Trophoblast cell (in vitro differentiated cells and primary cell): ENCODE measurements at regions not wholly inside any gene's neighbourhood (a gene's known extent, or its start where the extent isn't known, plus 50 kb on each side); places are given as distances from the start of the nearest gene placed in this dataset.

Experiments
- DNase-seq, 2 donors: peaks; one replicate each; pipeline ENCODE4 v3.0.0-alpha.2; 2016
- H2AFZ ChIP-seq: 2 replicates; pipeline ENCODE4 v1.6.1; 2013; ENCODE audit warnings: low read length, moderate library complexity, mild to moderate bottlenecking; ENCODE audit not compliant: insufficient read depth, poor library complexity
- H2AK5ac ChIP-seq: 2 replicates; pipeline ENCODE4 v1.6.1; 2013; ENCODE audit warnings: mild to moderate bottlenecking, low read length
- H2BK120ac ChIP-seq: 2 replicates; pipeline ENCODE4 v1.6.1; 2013; ENCODE audit warnings: low read length, mild to moderate bottlenecking, moderate library complexity; ENCODE audit not compliant: insufficient read depth, poor library complexity
- H2BK12ac ChIP-seq: 2 replicates; pipeline ENCODE4 v1.6.1; 2013; ENCODE audit warnings: mild to moderate bottlenecking, low read length, moderate library complexity
- H2BK5ac ChIP-seq: 2 replicates; pipeline ENCODE4 v1.6.1; 2013; ENCODE audit warnings: low read length, low read depth, moderate library complexity, mild to moderate bottlenecking; ENCODE audit not compliant: poor library complexity
- H3K14ac ChIP-seq: 2 replicates; pipeline ENCODE4 v1.6.1; 2013; ENCODE audit warnings: mild to moderate bottlenecking, low read length
- H3K18ac ChIP-seq: 2 replicates; pipeline ENCODE4 v1.6.1; 2013; ENCODE audit warnings: mild to moderate bottlenecking, low read length
- H3K23ac ChIP-seq: 2 replicates; pipeline ENCODE4 v1.6.1; 2013; ENCODE audit warnings: low read length
- H3K27ac ChIP-seq: 2 replicates; pipeline ENCODE4 v1.5.1; 2013; ENCODE audit warnings: low read depth, mild to moderate bottlenecking, inconsistent platforms, low read length, moderate library complexity
- H3K27me3 ChIP-seq: 2 replicates; pipeline ENCODE4 v1.6.1; 2013; ENCODE audit warnings: inconsistent platforms, mild to moderate bottlenecking, low read length, moderate library complexity; ENCODE audit not compliant: insufficient read depth
- H3K36me3 ChIP-seq, 2 experiments: 1 replicate in 1 of 2; 2 replicates in 1 of 2; pipeline ENCODE4 v1.6.1; 2013; ENCODE audit warnings: low read length in 2 of 2, mild to moderate bottlenecking in 2 of 2, moderate library complexity in 1 of 2; ENCODE audit not compliant: insufficient read depth in 2 of 2, control insufficient read depth in 1 of 2
- H3K4ac ChIP-seq: 2 replicates; pipeline ENCODE4 v1.6.1; 2013; ENCODE audit warnings: low read depth, mild to moderate bottlenecking, low read length, moderate library complexity
- H3K4me1 ChIP-seq, 2 experiments: 1 replicate in 1 of 2; 2 replicates in 1 of 2; pipeline ENCODE4 v1.6.1; 2013; ENCODE audit warnings: low read length in 2 of 2, mild to moderate bottlenecking in 2 of 2, moderate library complexity in 1 of 2; ENCODE audit not compliant: insufficient read depth in 2 of 2, control insufficient read depth in 1 of 2
- H3K4me2 ChIP-seq: 2 replicates; pipeline ENCODE4 v1.6.1; 2013; ENCODE audit warnings: inconsistent platforms, mild to moderate bottlenecking, low read length, moderate library complexity
- H3K4me3 ChIP-seq: 2 replicates; pipeline ENCODE4 v1.5.1; 2013; ENCODE audit warnings: mild to moderate bottlenecking, low read depth, low read length, inconsistent platforms
- H3K79me1 ChIP-seq: one replicate; pipeline ENCODE4 v1.6.1; 2013; ENCODE audit warnings: low read length
- H3K79me2 ChIP-seq: 2 replicates; pipeline ENCODE4 v1.6.1; 2013; ENCODE audit warnings: low read length, mild to moderate bottlenecking; ENCODE audit not compliant: control insufficient read depth, insufficient read depth, poor library complexity
- H3K9ac ChIP-seq: 2 replicates; pipeline ENCODE4 v1.6.1; 2013; ENCODE audit warnings: mild to moderate bottlenecking, low read length
- H3K9me3 ChIP-seq: 2 replicates; pipeline ENCODE4 v1.6.1; 2013; ENCODE audit warnings: low read depth, mild to moderate bottlenecking, control low read depth, inconsistent platforms, low read length; ENCODE audit not compliant: insufficient read depth
- H4K12ac ChIP-seq: 2 replicates; pipeline ENCODE4 v1.6.1; 2013; ENCODE audit warnings: low read depth, mild to moderate bottlenecking, low read length, moderate library complexity
- H4K8ac ChIP-seq: 2 replicates; pipeline ENCODE4 v1.6.1; 2013; ENCODE audit warnings: low read depth, mild to moderate bottlenecking, low read length, moderate library complexity
- H4K91ac ChIP-seq: one replicate; pipeline ENCODE4 v1.6.1; 2013; ENCODE audit warnings: low read depth, mild to moderate bottlenecking, low read length, moderate library complexity
- WGBS: extraction: QIAGEN DNeasy Blood & Tissue Kit; methylation state at CpG from one replicate; pipeline ENCODE4 v1.1.7; 2013; ENCODE audit warnings: missing lambda C conversion rate; ENCODE audit not compliant: insufficient read length, insufficient coverage; ENCODE audit errors: extremely low coverage; 5-methylcytosine and 5-hydroxymethylcytosine counted together

- no peaks in the 10 kb centered on the region for H3K79me2 ChIP-seq
- H2BK120ac ChIP-seq: no peak overlapping the region
- peaks cover 3% of the 10 kb centered on the region for H3K9me3 ChIP-seq
- H2AK5ac ChIP-seq: no peak overlapping the region
- H4K12ac ChIP-seq: no peak overlapping the region
- H4K8ac ChIP-seq: no peak overlapping the region
- no peak overlapping the region for H2BK5ac ChIP-seq
- H2BK12ac ChIP-seq: no peak overlapping the region
- no peak overlapping the region for H3K4me3 ChIP-seq
- no peak overlapping the region for H3K9ac ChIP-seq
- no peak overlapping the region for H3K27ac ChIP-seq
- no peak for DNase-seq
- peaks cover 2% of the 10 kb centered on the region for H3K79me1 ChIP-seq
- H3K36me3 ChIP-seq: no peaks in the 10 kb centered on the region
- WGBS: no CpG with 5 or more reads among the region's 5 CpGs
- no peak overlapping the region for H3K23ac ChIP-seq
- H3K27me3 ChIP-seq: no peaks in the 10 kb centered on the region
- no peak overlapping the region for H4K91ac ChIP-seq
- no peak overlapping the region for H3K18ac ChIP-seq
- peaks cover 9 to 12% of the 10 kb centered on the region in 2 experiments for H3K4me1 ChIP-seq
- H3K4ac ChIP-seq: no peak overlapping the region
- no peak overlapping the region for H3K4me2 ChIP-seq
- no peak overlapping the region for H2AFZ ChIP-seq
- H3K14ac ChIP-seq: no peak overlapping the region
Measured at GRCh38 chr6:14212632-14213031, 95.1 kb downstream of the CD83 start.

GRCh38 chr6:14216946-14217684 is 99.5 kb downstream of the CD83 start:
- Histone ChIP-seq H2BK12ac (no peak overlapping the region), H2BK5ac (no peak overlapping the region), H3K36me3 (no peaks in the 10 kb centered on the region), H3K23ac (no peak overlapping the region), H3K4me1 (peaks cover under 1 to 1% of the 10 kb centered on the region in 2 experiments), H3K9ac (no peak overlapping the region), H3K9me3 (peaks cover 3% of the 10 kb centered on the region), H4K8ac (no peak overlapping the region), H3K79me1 (no peaks in the 10 kb centered on the region), H4K91ac (no peak overlapping the region), H3K27me3 (no peaks in the 10 kb centered on the region), H2BK120ac (no peak overlapping the region), H4K12ac (no peak overlapping the region), H3K18ac (no peak overlapping the region), H2AK5ac (no peak overlapping the region), H3K14ac (no peak overlapping the region), H3K4ac (no peak overlapping the region), H2AFZ (no peak overlapping the region), H3K79me2 (no peaks in the 10 kb centered on the region), H3K27ac (no peak overlapping the region), H3K4me3 (no peak overlapping the region), H3K4me2 (no peak overlapping the region)
- no peak for DNase-seq
- WGBS: no CpG with 5 or more reads among the region's 13 CpGs

GRCh38 chr6:14217728-14218518 is 100.4 kb downstream of the CD83 start:
- no peaks in the 10 kb centered on the region for H3K79me1 ChIP-seq
- no peak overlapping the region for H3K4me2 ChIP-seq
- no peak overlapping the region for H3K4me3 ChIP-seq
- H3K9me3 ChIP-seq: no peaks in the 10 kb centered on the region
- no peak overlapping the region for H2BK12ac ChIP-seq
- no peaks in the 10 kb centered on the region for H3K4me1 ChIP-seq
- no peak overlapping the region for H3K14ac ChIP-seq
- H3K27me3 ChIP-seq: no peaks in the 10 kb centered on the region
- no peak overlapping the region for H2BK5ac ChIP-seq
- H3K18ac ChIP-seq: no peak overlapping the region
- H4K91ac ChIP-seq: no peak overlapping the region
- H2AFZ ChIP-seq: no peak overlapping the region
- no peaks in the 10 kb centered on the region for H3K36me3 ChIP-seq
- H2AK5ac ChIP-seq: no peak overlapping the region
- no CpG with 5 or more reads among the region's 12 CpGs for whole genome bisulfite sequencing
- H4K8ac ChIP-seq: no peak overlapping the region
- no peak overlapping the region for H3K23ac ChIP-seq
- H3K9ac ChIP-seq: no peak overlapping the region
- DNase-seq: no peak
- H4K12ac ChIP-seq: no peak overlapping the region
- no peaks in the 10 kb centered on the region for H3K79me2 ChIP-seq
- no peak overlapping the region for H2BK120ac ChIP-seq
- H3K4ac ChIP-seq: no peak overlapping the region
- H3K27ac ChIP-seq: no peak overlapping the region

GRCh38 chr6:14218519-14218800 is 100.9 kb downstream of the CD83 start:
- WGBS: no CpG with 5 or more reads among the region's 1 CpG
- H2BK120ac ChIP-seq: no peak overlapping the region
- no peak overlapping the region for H3K4me2 ChIP-seq

More at GRCh38 chr6:14218519-14218800, 100.9 kb downstream of the CD83 start:
- Histone ChIP-seq H2AFZ (no peak overlapping the region), H4K12ac (no peak overlapping the region), H2BK5ac (no peak overlapping the region), H3K4ac (no peak overlapping the region), H3K9me3 (no peaks in the 10 kb centered on the region), H3K79me1 (no peaks in the 10 kb centered on the region), H4K8ac (no peak overlapping the region), H3K4me3 (no peak overlapping the region), H3K9ac (no peak overlapping the region), H3K36me3 (no peaks in the 10 kb centered on the region), H2BK12ac (no peak overlapping the region), H3K27ac (no peak overlapping the region), H3K27me3 (no peaks in the 10 kb centered on the region), H4K91ac (no peak overlapping the region), H3K79me2 (no peaks in the 10 kb centered on the region), H3K23ac (no peak overlapping the region), H2AK5ac (no peak overlapping the region), H3K4me1 (no peaks in the 10 kb centered on the region), H3K18ac (no peak overlapping the region), H3K14ac (no peak overlapping the region)
- DNase-seq: no peak
